Occipital lobe (tissue), 1 donor: ENCODE measurements at regions not wholly inside any gene's neighbourhood (a gene's known extent, or its start where the extent isn't known, plus 50 kb on each side); places are given as distances from the start of the nearest gene placed in this dataset.

ENCODE experiments used
- DNase-seq: peaks from one replicate; lab custom pipeline; 2025; lab: John Stamatoyannopoulos, UW

DNA sequence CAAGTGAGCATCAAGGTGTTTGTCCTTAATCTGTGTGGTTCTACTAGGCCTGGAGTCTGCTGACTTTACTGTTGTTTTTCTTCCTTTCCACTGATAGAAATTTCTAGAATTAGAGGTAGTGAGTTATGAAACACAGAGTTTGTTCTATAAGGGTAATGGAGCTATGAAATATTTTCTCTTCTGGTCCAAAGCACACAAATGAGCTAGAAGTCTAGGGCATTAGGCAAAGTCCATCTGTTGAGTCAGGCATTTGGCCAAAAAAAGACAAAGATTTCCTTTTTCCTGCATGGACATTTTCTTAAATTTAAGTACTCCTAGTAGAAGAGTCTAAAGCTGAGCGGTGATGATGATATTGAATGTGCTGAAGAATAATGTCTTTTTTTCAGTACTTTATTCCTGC, 174.3 kb upstream of the STXBP5 start:
- no peak for DNase-seq

DNA sequence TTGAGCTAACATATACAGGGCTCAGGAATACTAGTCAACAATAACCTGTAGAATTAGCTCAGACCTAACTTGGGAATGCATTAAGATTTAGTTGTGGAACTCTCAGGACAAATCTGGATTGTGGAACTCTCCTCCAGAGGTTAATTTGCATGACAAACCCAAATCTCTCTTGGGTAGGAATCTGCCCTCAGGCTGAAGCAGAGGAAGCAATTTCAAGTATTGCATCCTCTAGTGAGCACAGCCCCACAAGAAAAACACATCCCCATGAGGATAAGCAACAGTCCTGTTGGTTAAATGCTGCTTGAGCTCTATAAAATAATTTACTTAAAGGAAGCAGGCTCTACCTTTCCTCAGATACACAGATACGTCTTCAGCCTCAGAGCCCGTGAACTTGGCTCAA, 170.9 kb upstream of the STXBP5 start:
- DNase-seq: no peak

DNA sequence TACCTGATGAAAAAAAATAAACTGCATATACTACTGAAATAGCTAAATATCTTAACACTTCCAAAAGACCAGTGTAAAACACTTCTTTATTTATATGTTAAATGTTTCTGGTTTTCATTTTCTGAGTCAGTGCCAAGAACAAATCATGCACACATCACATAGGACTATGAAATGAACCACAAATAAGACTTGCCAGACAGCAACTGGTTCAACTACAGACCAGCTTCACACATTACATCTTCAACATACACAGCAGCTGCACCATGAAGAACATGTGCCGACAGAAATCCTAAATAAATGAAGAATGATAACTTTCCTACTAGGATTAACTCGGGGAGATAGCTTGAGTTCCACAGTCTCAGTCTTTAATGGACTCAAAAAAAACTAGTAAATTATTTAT, 168.3 kb upstream of the STXBP5 start:
- no peak for DNase-seq

DNA sequence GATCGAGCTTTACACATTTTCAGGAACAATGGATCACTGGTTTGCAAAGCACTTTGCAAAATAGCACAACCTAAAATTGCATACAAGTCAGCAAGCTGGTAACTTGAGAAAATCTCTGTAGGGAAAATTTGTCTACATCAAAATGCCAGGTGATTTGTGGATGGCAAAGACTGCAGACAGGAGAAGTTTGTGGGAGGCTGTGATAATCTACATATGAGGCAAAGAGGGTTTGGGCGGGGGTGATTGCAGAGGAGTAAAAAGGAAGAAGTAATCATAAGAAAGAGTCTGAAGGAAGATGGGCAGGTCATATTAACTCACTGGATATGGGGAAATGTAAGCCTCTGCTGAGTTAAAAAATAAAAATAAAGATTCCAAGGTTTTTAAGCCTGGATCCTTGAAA, 166.3 kb upstream of the STXBP5 start:
- DNase-seq: no peak

DNA sequence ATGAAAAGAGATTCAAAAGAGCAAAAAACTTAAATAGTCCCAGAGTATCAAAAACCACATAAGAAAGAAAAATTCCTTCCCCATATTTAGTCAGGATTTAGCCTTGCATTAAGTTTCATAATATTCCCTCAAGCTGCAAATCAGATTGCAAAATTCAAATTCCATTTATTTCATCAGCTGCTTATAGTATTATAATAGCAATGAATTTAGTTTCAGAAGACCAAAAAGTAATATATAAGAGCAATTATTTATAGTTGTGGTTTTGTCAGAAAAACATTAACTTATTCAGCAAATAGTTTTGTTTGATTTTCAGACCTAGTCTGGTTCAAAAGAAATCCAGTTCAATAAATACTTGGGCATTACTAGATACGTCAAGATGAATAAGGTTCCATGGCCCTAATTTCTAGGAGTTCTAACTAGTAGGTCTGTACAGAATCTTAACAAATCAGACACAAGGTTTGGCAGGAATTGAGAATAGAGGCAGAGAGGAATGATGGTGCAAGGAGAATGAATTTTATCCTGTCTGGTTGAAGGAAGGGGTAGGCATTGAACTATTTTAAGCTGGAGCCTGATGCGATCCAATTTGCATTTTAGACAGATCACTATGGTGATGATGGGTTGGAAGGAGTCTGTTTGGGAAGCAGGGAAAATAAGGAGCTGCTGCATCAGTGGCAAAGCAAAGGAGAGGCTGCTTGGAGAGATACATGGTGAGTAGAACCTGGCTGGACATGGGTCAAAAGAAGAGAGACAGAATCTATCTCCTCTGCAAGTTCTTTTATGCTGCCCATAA, 163.9 kb upstream of the STXBP5 start:
- no peak for DNase-seq

DNA sequence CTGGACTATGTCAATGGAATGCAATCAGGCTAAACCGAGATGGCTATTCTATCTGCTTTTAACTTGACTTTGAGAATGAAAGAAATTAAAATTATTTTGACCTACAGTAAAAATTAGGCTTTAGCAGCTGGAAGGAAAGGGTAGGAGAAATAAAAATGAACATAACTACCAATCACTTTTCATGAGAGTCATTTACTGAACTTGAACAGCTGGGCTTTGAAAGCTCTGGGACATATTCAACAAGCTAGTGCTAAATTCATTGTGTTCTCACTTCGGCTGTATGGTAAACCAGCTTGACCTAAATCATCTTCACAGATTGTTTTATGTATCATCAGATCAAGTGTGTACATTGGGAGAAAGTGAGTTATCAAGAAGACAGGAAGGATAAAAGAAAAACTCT, 161.5 kb upstream of the STXBP5 start:
- no peak for DNase-seq

DNA sequence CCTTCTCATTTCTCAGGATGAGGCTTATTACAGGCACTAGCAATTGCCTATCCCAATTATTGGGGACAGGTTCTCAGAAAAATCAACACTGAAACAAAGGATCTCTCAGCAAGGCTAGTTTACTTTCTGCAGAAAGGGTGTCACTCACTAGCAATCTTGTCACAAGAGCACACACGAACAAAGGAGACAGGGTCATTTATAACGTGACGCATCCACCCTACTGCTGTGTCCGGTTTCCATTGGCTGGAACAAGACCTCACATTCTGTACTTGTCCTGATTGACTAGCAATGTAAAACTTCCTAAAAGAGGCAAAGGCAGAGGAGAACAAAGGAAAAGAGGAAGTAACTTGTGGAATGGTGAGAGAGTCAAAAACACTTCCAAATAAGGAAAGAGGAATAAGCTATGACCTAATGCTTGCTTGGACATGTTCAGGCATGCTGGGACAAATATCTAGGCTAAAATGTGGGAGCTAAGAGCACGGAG, 160.2 kb upstream of the STXBP5 start:
- DNase-seq: no peak

DNA sequence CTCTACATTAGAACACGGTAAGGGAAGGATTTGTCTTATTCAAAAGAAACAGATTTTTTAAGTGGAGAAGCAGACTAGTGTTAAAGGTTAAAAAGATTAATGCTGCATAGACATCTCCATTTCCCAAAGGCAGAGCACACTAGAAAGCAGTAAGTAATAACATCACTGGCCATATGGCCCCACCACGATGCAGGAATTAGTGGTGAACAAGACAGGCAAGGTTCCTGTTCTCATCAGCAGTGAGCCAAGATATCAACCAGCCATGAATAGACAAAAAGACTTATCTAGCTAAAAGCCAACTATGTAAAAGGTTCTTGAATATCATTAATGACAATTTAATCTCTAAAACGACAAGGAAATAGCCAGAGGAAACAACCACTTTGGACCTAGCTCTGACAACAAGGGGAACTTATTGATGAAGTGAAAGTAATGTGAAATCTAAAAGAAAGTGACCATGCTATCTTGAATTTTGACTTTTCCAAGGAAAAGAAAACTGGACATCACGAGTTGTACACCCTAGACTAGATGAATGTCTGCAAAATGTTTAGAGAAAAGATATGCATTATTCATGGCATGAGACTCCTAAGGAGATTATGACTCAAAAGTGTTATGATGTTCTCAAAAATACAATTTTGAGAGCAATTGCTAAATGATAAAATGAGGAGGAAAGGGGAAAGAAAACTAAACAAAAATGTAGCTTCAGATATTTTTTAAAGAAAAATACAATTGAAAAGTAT, 157.9 kb upstream of the STXBP5 start:
- DNase-seq: no peak

DNA sequence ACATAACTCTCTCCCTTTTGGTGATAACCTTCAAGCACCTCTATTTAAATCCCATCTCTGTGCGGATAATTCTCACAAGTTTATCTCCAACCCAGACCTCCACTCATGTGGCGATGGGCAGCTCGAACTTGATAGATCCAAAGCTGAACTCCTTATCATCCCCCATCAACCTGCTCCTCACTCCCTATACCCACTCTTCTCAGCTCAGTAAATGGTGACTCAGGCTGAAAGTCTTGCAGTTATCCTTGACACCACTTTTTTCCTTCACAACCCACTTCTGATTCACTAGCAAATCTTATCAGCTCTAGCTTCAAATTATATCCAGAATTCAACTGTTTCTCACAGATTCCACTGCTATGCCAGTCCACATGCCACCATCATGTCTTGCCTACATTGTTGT, 155.3 kb upstream of the STXBP5 start:
- DNase-seq: no peak

DNA sequence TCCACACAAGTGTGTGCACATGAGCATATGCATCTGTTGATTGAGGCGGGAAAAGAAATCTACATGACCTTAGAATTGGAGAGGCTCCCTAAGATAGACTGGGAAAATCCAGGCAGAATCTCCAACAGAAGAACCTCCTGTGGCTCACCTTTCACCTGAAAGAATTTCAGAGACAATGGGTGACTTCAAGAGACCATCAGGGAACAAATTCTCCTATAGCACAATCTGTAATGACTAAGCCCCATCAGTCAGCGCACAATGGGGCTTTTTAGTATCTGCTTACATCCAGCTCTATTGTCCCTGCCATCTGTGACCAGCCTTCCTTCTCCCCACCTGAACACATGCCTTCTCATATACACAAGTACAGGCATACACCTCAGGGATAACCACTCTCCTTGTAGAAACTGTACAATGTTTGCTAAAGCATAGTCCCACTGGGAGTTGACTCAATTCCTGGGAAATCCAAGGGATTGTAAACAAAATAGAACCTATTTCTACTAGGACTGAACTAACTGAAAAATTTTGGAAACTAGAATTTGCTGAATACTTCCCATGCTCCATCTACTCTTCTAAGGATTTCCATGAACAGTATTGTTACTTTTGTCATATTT, 150.8 kb upstream of the STXBP5 start:
- DNase-seq: no peak

DNA sequence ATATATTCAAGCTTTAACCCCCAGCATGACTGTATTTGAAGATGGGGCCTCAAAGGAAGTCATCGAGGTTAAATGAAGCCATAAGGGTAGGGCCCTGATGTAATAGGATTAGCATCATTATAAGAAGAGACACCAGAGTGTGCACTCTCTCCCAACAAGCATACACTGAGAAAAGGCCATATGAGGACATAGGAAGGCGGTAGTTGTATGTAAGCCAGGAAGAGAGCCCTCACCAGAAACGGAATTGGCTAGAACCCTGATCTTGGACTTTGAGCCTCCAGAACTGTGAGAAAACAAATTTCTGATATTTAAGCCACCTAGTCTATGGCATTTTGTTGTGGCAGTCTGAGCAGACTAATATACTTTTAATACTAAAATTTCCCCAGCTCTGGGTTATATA, 150.1 kb upstream of the STXBP5 start:
- DNase-seq: no peak

DNA sequence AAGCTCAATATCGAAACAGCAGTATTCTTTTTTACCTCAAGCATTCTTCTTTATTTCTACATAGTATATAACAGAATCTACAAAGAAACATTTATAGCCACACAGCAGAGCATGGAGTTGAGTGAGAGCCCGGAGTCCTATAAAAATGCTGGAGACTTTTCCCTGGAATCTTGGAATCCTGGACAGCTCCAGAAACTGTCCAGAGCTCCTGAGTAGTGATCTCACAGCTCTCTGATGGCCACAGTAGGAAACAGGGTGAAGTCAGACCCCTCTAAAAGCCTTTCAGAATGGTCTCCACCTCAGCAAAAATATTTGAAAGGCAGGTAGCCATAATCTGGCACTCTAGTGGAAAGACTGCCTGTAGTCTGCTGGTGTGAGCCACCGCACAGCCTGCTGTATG, 149.3 kb upstream of the STXBP5 start:
- DNase-seq: no peak

DNA sequence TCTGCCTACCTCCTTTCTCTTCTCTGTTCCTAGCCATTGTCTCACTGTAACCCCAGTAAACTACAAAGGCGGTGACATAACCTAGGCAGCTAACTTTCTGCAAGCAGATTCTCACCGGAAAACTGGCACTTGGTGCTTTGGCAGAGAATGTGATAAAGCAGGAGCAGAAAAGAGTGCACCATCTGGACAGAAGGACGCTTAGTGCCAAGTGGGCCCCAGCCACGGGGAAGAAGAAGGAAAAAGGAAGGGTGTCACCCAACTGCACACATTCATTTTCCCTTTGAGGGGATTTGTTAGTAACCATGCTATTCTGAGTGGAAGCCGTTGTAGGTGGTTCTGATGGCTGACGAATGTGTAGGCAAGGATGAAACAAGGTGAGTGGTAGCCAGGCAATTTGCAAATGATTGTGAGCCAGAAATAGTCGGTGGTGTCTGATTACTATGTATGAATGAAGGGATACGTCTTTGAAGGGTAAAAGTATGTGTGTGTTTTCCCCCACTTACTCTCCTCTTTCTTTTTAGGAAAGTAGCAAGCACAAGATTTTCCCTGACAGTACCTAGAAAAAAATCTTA, 148.3 kb upstream of the STXBP5 start:
- no peak for DNase-seq

DNA sequence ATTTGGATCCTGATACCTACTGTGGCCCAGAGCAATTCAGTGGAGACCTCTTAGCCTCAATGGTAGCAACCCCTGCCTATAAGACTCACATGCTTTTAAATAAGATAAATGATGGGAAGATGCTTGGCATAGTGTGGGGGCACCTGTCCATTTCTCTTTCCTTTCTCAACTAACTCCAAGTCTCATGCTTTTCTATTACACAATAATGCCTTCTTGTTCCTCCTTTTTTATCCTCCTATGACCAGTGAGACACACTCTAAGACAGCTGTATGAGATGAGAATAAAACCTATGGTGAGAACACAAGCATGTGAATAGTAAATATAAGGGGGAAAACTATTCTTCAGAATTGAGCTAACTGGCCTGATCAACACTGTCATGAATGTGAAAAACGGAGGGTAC, 147.0 kb upstream of the STXBP5 start:
- DNase-seq: no peak

DNA sequence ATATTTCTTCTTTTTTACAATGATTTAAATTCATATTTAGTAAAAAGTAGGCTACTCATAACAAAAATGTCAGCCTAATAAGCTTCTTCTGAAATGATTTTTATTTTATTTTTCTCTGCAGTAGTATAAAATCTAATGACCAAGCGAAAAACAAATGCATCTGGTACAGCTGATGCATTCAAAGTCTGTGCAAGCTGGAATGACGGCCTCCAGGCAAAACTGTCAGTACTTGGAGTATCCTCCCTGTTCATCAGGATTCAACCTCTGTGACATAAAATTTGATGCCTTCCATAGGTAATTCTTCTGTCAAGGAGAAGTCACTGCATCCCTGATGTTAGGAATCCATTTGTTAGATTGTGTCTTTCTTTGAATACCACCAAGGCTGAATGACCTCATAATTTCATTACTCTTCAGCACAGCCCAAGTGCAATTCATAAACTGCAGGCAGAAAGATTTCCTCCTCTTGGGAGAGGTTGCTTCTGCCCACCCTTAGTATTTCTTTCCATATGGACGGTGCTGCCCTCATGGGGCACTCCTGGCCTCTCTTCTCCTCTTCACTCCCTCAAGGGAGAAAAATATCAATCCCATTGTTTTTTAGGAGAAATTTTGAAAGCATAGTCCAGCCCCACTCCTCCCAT, 146.4 kb upstream of the STXBP5 start:
- DNase-seq: no peak

DNA sequence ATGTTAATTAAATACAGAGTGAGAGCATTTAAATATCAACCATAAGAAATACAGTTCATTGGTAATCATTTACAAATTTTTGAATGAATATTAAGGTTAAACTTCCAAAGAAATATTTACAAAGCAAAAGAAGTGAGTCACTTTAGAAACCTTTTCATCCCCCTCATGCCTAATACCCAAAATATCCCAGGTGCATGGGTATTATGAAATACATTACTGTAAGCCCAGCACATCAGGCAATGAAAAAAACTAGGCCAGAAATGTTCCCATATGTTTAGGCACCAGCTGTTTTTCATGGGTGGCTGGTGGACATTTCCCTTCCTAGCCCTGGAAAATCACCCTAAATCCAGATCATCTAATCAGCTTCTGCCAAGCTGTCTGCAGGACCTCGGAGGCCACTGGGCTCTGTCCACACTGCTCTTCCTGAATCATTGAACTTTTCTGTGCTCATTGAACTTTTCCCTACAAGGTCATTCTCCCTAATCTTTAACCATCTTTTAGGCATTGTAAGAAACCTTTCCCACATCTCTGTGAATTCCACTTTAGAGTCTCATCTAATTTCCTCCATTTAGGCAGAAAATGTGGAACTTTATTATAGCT, 145.3 kb upstream of the STXBP5 start:
- no peak for DNase-seq

DNA sequence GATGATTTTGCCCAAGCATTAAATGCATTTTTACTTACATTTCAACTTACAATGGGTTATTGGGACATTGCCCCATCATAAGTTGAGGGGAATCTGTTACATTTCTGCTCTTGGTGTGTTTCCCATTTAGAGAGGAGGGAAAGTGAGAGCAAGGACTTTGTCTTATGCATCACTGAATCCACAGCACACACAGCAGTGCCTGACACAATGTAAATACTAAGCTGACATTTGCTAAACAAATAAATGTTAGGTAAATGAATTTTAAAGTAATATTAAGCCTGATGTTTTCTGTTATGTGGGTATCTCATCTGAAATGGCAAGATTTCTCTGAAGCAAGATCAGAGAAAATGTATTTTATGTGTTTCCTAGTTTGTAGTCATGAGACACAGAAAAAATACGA, 143.6 kb upstream of the STXBP5 start:
- DNase-seq: no peak

DNA sequence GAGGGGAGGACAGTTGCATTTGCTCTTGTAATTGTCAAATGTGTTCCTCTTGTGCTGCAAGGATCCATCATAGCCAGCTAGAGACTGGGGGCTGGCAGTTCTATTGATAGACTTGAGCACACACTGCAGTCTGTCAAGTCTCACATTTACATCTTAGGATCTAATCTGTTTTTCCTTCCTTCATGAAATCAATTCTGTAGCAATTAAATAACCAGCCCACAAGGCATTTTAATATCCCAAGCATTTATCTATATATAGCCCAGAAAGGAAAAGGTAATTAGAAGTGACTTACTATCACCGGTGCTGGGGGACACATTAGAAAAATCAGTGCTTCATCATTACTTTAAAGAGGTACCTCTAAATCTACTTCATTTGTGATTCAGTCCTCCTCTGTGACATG, 143.0 kb upstream of the STXBP5 start:
- DNase-seq: no peak

DNA sequence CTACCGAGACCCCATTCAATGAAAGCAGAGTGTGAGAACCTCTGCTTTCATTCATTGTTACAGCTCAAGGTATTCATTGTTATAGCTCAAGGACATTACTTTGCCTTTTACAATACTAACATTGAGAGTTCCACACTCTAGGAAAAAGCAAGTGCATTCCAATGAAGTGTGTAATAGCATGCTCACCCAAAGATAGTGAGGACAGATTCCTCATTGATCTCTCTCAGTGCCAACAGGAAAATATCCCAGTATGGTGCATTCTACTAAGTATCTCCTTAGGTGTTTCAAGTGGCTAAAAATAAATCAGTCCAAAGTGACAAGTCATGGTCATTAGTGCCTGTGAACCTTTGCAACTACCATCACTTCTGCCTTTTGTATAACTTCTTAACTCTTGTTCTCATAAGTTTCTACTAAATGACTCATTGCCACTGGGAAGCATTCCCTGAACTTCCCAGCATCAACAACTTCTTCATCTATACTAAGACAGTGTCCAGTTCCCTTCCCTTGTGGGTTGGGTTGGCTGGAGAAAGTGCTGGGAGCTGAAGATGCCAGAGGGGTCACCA, 140.7 kb upstream of the STXBP5 start:
- DNase-seq: no peak

DNA sequence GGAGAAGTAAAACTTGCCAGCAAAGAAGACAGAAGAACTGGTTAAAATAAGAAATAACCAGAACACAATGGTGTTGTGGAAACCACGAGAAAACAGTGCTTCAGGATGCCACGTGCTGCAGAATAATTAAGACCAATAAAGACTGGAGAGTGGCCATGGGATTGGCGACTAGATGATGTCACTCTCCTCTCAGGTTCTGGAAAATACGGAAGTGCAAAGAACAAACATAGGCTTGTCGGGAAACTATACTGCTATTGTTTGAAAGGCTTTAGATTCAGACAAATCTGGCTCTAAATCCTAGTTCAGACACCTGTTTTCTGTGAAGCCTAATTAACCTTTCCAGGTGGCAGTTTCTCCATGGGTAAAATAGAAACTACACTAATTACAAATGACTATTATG, 138.4 kb upstream of the STXBP5 start:
- no peak for DNase-seq

DNA sequence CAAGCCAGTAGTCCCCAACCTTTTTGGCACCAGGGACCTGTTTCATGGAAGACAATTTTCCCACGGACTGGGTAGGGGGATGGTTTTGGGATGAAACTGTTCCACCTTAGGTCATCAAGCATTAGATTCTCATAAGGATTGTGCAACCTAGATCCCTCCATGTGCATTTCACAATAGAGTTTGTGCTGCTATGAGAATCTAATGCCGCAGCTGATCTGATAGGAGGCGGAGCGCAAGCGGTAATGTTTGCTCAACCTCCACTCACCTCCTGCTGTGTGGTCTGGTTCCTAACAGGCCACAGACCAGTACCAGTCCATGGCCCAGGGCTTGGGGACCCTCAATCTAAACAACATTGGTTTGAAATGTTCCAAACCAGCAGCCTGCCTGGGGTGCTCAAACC, 137.0 kb upstream of the STXBP5 start:
- no peak for DNase-seq
